Tibial nerve (tissue), 4 donors: ENCODE measurements at regions not wholly inside any gene's neighbourhood (a gene's known extent, or its start where the extent isn't known, plus 50 kb on each side); places are given as distances from the start of the nearest gene placed in this dataset.

Source experiments
- DNase-seq, 2 donors: peaks; one replicate each; pipeline ENCODE4 v3.0.0-alpha.2; 2019; ENCODE audit warnings: low spot score in 2 of 2
- H3K27ac ChIP-seq, 4 donors: fragments of 200-600 bp; sonication (generic) in 3 of 4; one replicate each; pipeline ENCODE4 v1.5.1; 2017 to 2019; ENCODE audit warnings: mild to moderate bottlenecking in 1 of 4
- H3K27me3 ChIP-seq, 2 donors: fragments of 200-600 bp; sonication (generic) in 1 of 2; one replicate each; pipeline versions ENCODE4 v1.5.1 to v1.6.0; 2017 to 2019
- H3K36me3 ChIP-seq, 3 donors: fragments of 200-600 bp; sonication (generic); one replicate each; pipeline ENCODE4 v1.5.1; 2018 to 2019
- H3K4me1 ChIP-seq, 4 donors: fragments of 200-600 bp; sonication (generic) in 3 of 4; one replicate each; pipeline ENCODE4 v1.5.1; 2017 to 2019
- H3K4me3 ChIP-seq, 4 donors: fragments of 200-600 bp; sonication (generic) in 3 of 4; one replicate each; pipeline ENCODE4 v1.5.1; 2017 to 2019; ENCODE audit warnings: mild to moderate bottlenecking in 1 of 4, moderate library complexity in 1 of 4
- H3K9me3 ChIP-seq, 4 donors: fragments of 200-600 bp; sonication (generic) in 3 of 4; one replicate each; pipeline ENCODE4 v1.5.1; 2017 to 2019
- CTCF ChIP-seq, 5 experiments: fragments of 200-600 bp in 3 of 5; fragments of 450-650 bp in 2 of 5; sonication (generic) in 3 of 5; IDR thresholded peaks; one replicate each; pipeline ENCODE4 v1.5.1; 2016 to 2019; ENCODE audit warnings: antibody characterized with exemption in 5 of 5, mild to moderate bottlenecking in 3 of 5, moderate library complexity in 2 of 5
- EP300 ChIP-seq, 2 donors: sonication (generic); formaldehyde crosslinking; IDR thresholded peaks; one replicate each; pipeline ENCODE4 v1.6.1; 2017; ENCODE audit warnings: antibody characterized with exemption in 2 of 2, mild to moderate bottlenecking in 1 of 2
- POLR2A ChIP-seq, 2 donors: fragments of 450-650 bp; IDR thresholded peaks; one replicate each; pipeline ENCODE4 v1.6.1; 2017; ENCODE audit warnings: antibody characterized with exemption in 2 of 2, mild to moderate bottlenecking in 2 of 2, moderate library complexity in 2 of 2
- WGBS, 2 donors: methylation state at CpG; one replicate each; pipeline ENCODE4 v1.1.5; 2018; 5-methylcytosine and 5-hydroxymethylcytosine counted together

GRCh38 chr10:60459701-60460457 lies 70.2 kb upstream of the ANK3 start:
- Histone ChIP-seq H3K4me3 (no peak overlapping the region), H3K4me1 (peaks cover 0 to 25% (median 0%) of the 10 kb centered on the region in 4 donors), H3K9me3 (no peaks in the 10 kb centered on the region), H3K27ac (peak overlapping the region in 1 of 4 donors; percentile 44), H3K27me3 (no peaks in the 10 kb centered on the region), H3K36me3 (no peaks in the 10 kb centered on the region)
- no peak for DNase-seq
- TF ChIP-seq EP300 (IDR thresholded peaks at IDR 0.05) (no peak), CTCF (IDR thresholded peaks at IDR 0.05) (no peak), POLR2A (IDR thresholded peaks at IDR 0.05) (no peak)
- WGBS, 2 donors: 34 to 36% methylated on average over 4 of the region's 4 CpGs

GRCh38 chr10:60456053-60456452 lies 66.4 kb upstream of the ANK3 start:
- Histone ChIP-seq H3K4me3 (no peak overlapping the region), H3K27me3 (no peaks in the 10 kb centered on the region), H3K27ac (no peak overlapping the region), H3K4me1 (peaks cover 0 to 31% (median 0%) of the 10 kb centered on the region in 4 donors), H3K9me3 (no peaks in the 10 kb centered on the region), H3K36me3 (no peaks in the 10 kb centered on the region)
- TF ChIP-seq POLR2A (IDR thresholded peaks at IDR 0.05) (no peak), EP300 (IDR thresholded peaks at IDR 0.05) (no peak), CTCF (IDR thresholded peaks at IDR 0.05) (no peak)
- no peak for DNase-seq
- WGBS, 2 donors: 85 to 86% methylated on average over 4 of the region's 4 CpGs

- Histone ChIP-seq H3K36me3 (no peaks in the 10 kb centered on the region), H3K4me1 (peaks cover 0 to 27% (median 0%) of the 10 kb centered on the region in 4 donors), H3K27ac (peak overlapping the region in 1 of 4 donors; percentile 57), H3K27me3 (no peaks in the 10 kb centered on the region), H3K4me3 (no peak overlapping the region), H3K9me3 (no peaks in the 10 kb centered on the region)
- no peak for DNase-seq
- 36 to 47% methylated on average over 3 of the region's 3 CpGs for WGBS, 2 donors
- TF ChIP-seq EP300 (IDR thresholded peaks at IDR 0.05): no peak
- TF ChIP-seq CTCF (IDR thresholded peaks at IDR 0.05): no peak
- no peak for TF ChIP-seq POLR2A (IDR thresholded peaks at IDR 0.05)
These were observed 64.7 kb upstream of the ANK3 start for GRCh38 chr10:60454336-60454735.

GRCh38 chr10:60453036-60453435 lies 63.4 kb upstream of the ANK3 start:
- no peaks in the 10 kb centered on the region for H3K9me3 ChIP-seq
- TF ChIP-seq CTCF (IDR thresholded peaks at IDR 0.05): no peak
- TF ChIP-seq POLR2A (IDR thresholded peaks at IDR 0.05): no peak
- TF ChIP-seq EP300 (IDR thresholded peaks at IDR 0.05): no peak
- H3K4me1 ChIP-seq: peaks cover 0 to 24% (median 3%) of the 10 kb centered on the region in 4 donors
- no peak for DNase-seq
- WGBS, 2 donors: 16 to 48% methylated on average over 2 of the region's 2 CpGs
- H3K27me3 ChIP-seq: no peaks in the 10 kb centered on the region
- H3K4me3 ChIP-seq: no peak overlapping the region
- H3K27ac ChIP-seq: peak overlapping the region in 1 of 4 donors; percentile 57
- no peaks in the 10 kb centered on the region for H3K36me3 ChIP-seq

GRCh38 chr10:60450291-60450690 lies 60.6 kb upstream of the ANK3 start:
- 83 to 88% methylated on average over 4 of the region's 4 CpGs for WGBS, 2 donors

More at GRCh38 chr10:60450291-60450690, 60.6 kb upstream of the ANK3 start:
- no peaks in the 10 kb centered on the region for H3K9me3 ChIP-seq
- H3K4me3 ChIP-seq: no peak overlapping the region
- no peaks in the 10 kb centered on the region for H3K27me3 ChIP-seq
- TF ChIP-seq POLR2A (IDR thresholded peaks at IDR 0.05) (no peak), EP300 (IDR thresholded peaks at IDR 0.05) (no peak), CTCF (IDR thresholded peaks at IDR 0.05) (no peak)
- H3K27ac ChIP-seq: no peak overlapping the region
- DNase-seq: no peak
- H3K36me3 ChIP-seq: no peaks in the 10 kb centered on the region
- peaks cover 0 to 52% (median 4%) of the 10 kb centered on the region in 4 donors for H3K4me1 ChIP-seq
